Liver (tissue), 8 donors: ENCODE measurements at regions not wholly inside any gene's neighbourhood (a gene's known extent, or its start where the extent isn't known, plus 50 kb on each side); places are given as distances from the start of the nearest gene placed in this dataset.

Source experiments
- DNase-seq: peaks from one replicate; pipeline ENCODE4 v3.0.0-alpha.2; 2017; ENCODE audit warnings: low spot score
- H3K27ac ChIP-seq, 2 donors: one replicate each; pipeline ENCODE4 v1.7.0; 2013; ENCODE audit warnings: inconsistent platforms in 2 of 2, low read length in 2 of 2, control low read depth in 1 of 2, low read depth in 1 of 2, mild to moderate bottlenecking in 1 of 2
- H3K27me3 ChIP-seq, 4 donors: one replicate each; pipeline versions ENCODE4 v1.6.1 to v1.7.0; 2013; ENCODE audit warnings: low read length in 3 of 4, inconsistent platforms in 1 of 4, mild to moderate bottlenecking in 1 of 4, moderate library complexity in 1 of 4; ENCODE audit not compliant: control insufficient read depth in 4 of 4, insufficient read depth in 4 of 4
- H3K36me3 ChIP-seq, 4 donors: one replicate each; pipeline versions ENCODE4 v1.6.1 to v1.7.0; 2013; ENCODE audit warnings: low read length in 3 of 4, mild to moderate bottlenecking in 3 of 4, low read depth in 1 of 4, moderate library complexity in 1 of 4; ENCODE audit not compliant: control insufficient read depth in 4 of 4, insufficient read depth in 3 of 4
- H3K4me1 ChIP-seq, 4 donors: one replicate each; pipeline versions ENCODE4 v1.6.1 to v1.7.0; 2013; ENCODE audit warnings: low read length in 3 of 4, mild to moderate bottlenecking in 3 of 4, moderate library complexity in 1 of 4; ENCODE audit not compliant: control insufficient read depth in 4 of 4, insufficient read depth in 4 of 4
- H3K4me3 ChIP-seq, 3 donors: one replicate each; pipeline versions ENCODE4 v1.6.1 to v1.7.0; 2013; ENCODE audit warnings: low read length in 3 of 3, control low read depth in 1 of 3, low read depth in 1 of 3, mild to moderate bottlenecking in 1 of 3
- H3K9ac ChIP-seq, 2 donors: one replicate each; pipeline ENCODE4 v1.7.0; 2013; ENCODE audit warnings: low read length in 2 of 2, mild to moderate bottlenecking in 2 of 2, moderate library complexity in 2 of 2, control low read depth in 1 of 2, low read depth in 1 of 2
- H3K9me3 ChIP-seq, 4 donors: one replicate each; pipeline versions ENCODE4 v1.6.1 to v1.7.0; 2013; ENCODE audit warnings: low read length in 3 of 4; ENCODE audit not compliant: control insufficient read depth in 4 of 4
- ATF3 ChIP-seq: IDR thresholded peaks from 2 replicates; pipeline ENCODE4 v1.6.1; 2016; ENCODE audit warnings: antibody characterized with exemption
- CTCF ChIP-seq: fragments of 150-350 bp; IDR thresholded peaks from 2 replicates; pipeline ENCODE4 v1.5.1; 2017; ENCODE audit warnings: improper control_type of control experiment, low read depth, low read length; ENCODE audit not compliant: missing input control
- EGR1 ChIP-seq, 2 donors: IDR thresholded peaks; 2 replicates each; pipeline ENCODE4 v1.6.1; 2016 to 2018; ENCODE audit warnings: antibody characterized with exemption in 2 of 2, low read depth in 2 of 2
- FOXA1 ChIP-seq: IDR thresholded peaks from 2 replicates; pipeline ENCODE4 v1.6.1; 2016; ENCODE audit warnings: antibody characterized with exemption
- FOXA2 ChIP-seq: IDR thresholded peaks from 2 replicates; pipeline ENCODE4 v1.6.1; 2016; ENCODE audit warnings: antibody characterized with exemption
- GABPA ChIP-seq, 2 donors: IDR thresholded peaks in 1 of 2; conservative IDR thresholded peaks in 1 of 2; 2 replicates each; pipeline ENCODE4 v1.6.1; 2016; ENCODE audit warnings: antibody characterized with exemption in 2 of 2, mild to moderate bottlenecking in 1 of 2, moderate library complexity in 1 of 2
- HNF4A ChIP-seq, 2 donors: conservative IDR thresholded peaks; 2 replicates each; pipeline ENCODE4 v1.6.1; 2016; ENCODE audit warnings: antibody characterized with exemption in 2 of 2, mild to moderate bottlenecking in 2 of 2
- HNF4G ChIP-seq: IDR thresholded peaks from 2 replicates; pipeline ENCODE4 v1.6.1; 2016; ENCODE audit warnings: antibody characterized with exemption
- JUND ChIP-seq, 2 donors: IDR thresholded peaks; 2 replicates each; pipeline ENCODE4 v1.6.1; 2016; ENCODE audit warnings: antibody characterized with exemption in 2 of 2
- MAX ChIP-seq: IDR thresholded peaks from 2 replicates; pipeline ENCODE4 v1.6.1; 2016; ENCODE audit warnings: antibody characterized with exemption
- NR2F2 ChIP-seq: IDR thresholded peaks from 2 replicates; pipeline ENCODE4 v1.6.1; 2016; ENCODE audit warnings: antibody characterized with exemption
- RAD21 ChIP-seq, 2 donors: IDR thresholded peaks; 2 replicates each; pipeline ENCODE4 v1.6.1; 2016; ENCODE audit warnings: antibody characterized with exemption in 2 of 2, mild to moderate bottlenecking in 2 of 2
- REST ChIP-seq: IDR thresholded peaks from 2 replicates; pipeline ENCODE4 v1.6.1; 2016; ENCODE audit warnings: antibody characterized with exemption, mild to moderate bottlenecking
- RXRA ChIP-seq, 2 donors: IDR thresholded peaks; 2 replicates each; pipeline ENCODE4 v1.6.1; 2017 to 2018; ENCODE audit warnings: antibody characterized with exemption in 2 of 2, mild to moderate bottlenecking in 1 of 2
- SP1 ChIP-seq: IDR thresholded peaks from 2 replicates; pipeline ENCODE4 v1.6.1; 2018; ENCODE audit warnings: antibody characterized with exemption, mild to moderate bottlenecking
- TAF1 ChIP-seq: conservative IDR thresholded peaks from 2 replicates; pipeline ENCODE4 v1.6.1; 2016; ENCODE audit warnings: antibody characterized with exemption, mild to moderate bottlenecking
- YY1 ChIP-seq: IDR thresholded peaks from 2 replicates; pipeline ENCODE4 v1.6.1; 2016; ENCODE audit warnings: antibody characterized with exemption, mild to moderate bottlenecking
- ZBTB33 ChIP-seq: IDR thresholded peaks from 2 replicates; pipeline ENCODE4 v1.6.1; 2016; ENCODE audit warnings: antibody characterized with exemption
- WGBS: extraction: QIAGEN DNeasy Blood & Tissue Kit; methylation state at CpG from one replicate; pipeline ENCODE4 v1.1.7; 2013; 5-methylcytosine and 5-hydroxymethylcytosine counted together
- donor health status: healthy.
- donor health status: healthy.
- donor health status: healthy.
- donor health status: healthy.
- donor health status: healthy.

GRCh38 chr15:95451938-95452337, 878.6 kb upstream of the NR2F2 start:
- Histone ChIP-seq H3K9me3 (no peaks in the 10 kb centered on the region), H3K27ac (no peak overlapping the region), H3K9ac (no peak overlapping the region), H3K36me3 (no peaks in the 10 kb centered on the region), H3K27me3 (no peaks in the 10 kb centered on the region), H3K4me1 (no peaks in the 10 kb centered on the region), H3K4me3 (no peak overlapping the region)
- TF ChIP-seq JUND (IDR thresholded peaks at IDR 0.05): no peak
- no peak for TF ChIP-seq SP1
- no peak for TF ChIP-seq FOXA1
- no peak for TF ChIP-seq GABPA (IDR thresholded peaks at IDR 0.05 in 1 of 2, conservative IDR thresholded peaks at IDR 0.05 in 1 of 2)
- no peak for TF ChIP-seq HNF4G
- TF ChIP-seq MAX: no peak
- TF ChIP-seq YY1: no peak
- TF ChIP-seq RXRA (IDR thresholded peaks at IDR 0.05): no peak
- no peak for TF ChIP-seq EGR1 (IDR thresholded peaks at IDR 0.05; ENCODE audit: low read depth in 2 of 2)
- TF ChIP-seq HNF4A (conservative IDR thresholded peaks at IDR 0.05): no peak
- TF ChIP-seq NR2F2: no peak
- no peak for TF ChIP-seq FOXA2
- no peak for TF ChIP-seq TAF1
- TF ChIP-seq ZBTB33: no peak
- TF ChIP-seq RAD21 (IDR thresholded peaks at IDR 0.05): no peak
- TF ChIP-seq ATF3: no peak
- no peak for TF ChIP-seq CTCF
- no peak for TF ChIP-seq REST
- 85% methylated on average over 1 of the region's 1 CpG for WGBS
- DNase-seq: no peak
